ENCODE measurements at regions not wholly inside any gene's neighbourhood (a gene's known extent, or its start where the extent isn't known, plus 50 kb on each side); places are given as distances from the start of the nearest gene placed in this dataset.

- WGBS, 3 donors = 75 to 78% (median 78%) methylated on average over 5 of the region's 5 CpGs
- H3K36me3 ChIP-seq (ENCODE audit: insufficient read depth in 1 of 2, low read depth in 1 of 2) = no peaks in the 10 kb centered on the region
- H3K27ac ChIP-seq = no peak overlapping the region
- H3K9me3 ChIP-seq = no peaks in the 10 kb centered on the region
- no peak for TF ChIP-seq CTCF (IDR thresholded peaks at IDR 0.05)
- ATAC-seq (no peak), DNase-seq (no peak)
- peaks cover 0 to 2% (median 0%) of the 10 kb centered on the region in 3 donors for H3K27me3 ChIP-seq (ENCODE audit: insufficient read depth in 3 of 3, low read length in 2 of 3)
- H3K4me3 ChIP-seq = no peak overlapping the region
- H3K4me1 ChIP-seq = no peaks in the 10 kb centered on the region
- intact Hi-C loops (cut with DNase I) = no loop called here
These were observed 202.8 kb upstream of the BDNF start for GRCh38 chr11:27902981-27903624.

- Histone ChIP-seq H3K9me3 (no peaks in the 10 kb centered on the region), H3K27ac (no peak overlapping the region), H3K36me3 (ENCODE audit: insufficient read depth in 1 of 2, low read depth in 1 of 2) (no peaks in the 10 kb centered on the region), H3K4me3 (no peak overlapping the region), H3K27me3 (ENCODE audit: insufficient read depth in 3 of 3, low read length in 2 of 3) (peaks cover 0 to 2% (median 0%) of the 10 kb centered on the region in 3 donors), H3K4me1 (no peaks in the 10 kb centered on the region)
- 77 to 80% (median 77%) methylated on average over 2 of the region's 2 CpGs for WGBS, 3 donors
- TF ChIP-seq CTCF (IDR thresholded peaks at IDR 0.05) = no peak
- intact Hi-C loops (cut with DNase I) = no loop called here
- DNase-seq (no peak), ATAC-seq (no peak)
These were observed 197.9 kb upstream of the BDNF start for GRCh38 chr11:27898166-27898565.

- no peak overlapping the region for H3K4me3 ChIP-seq
- no peaks in the 10 kb centered on the region for H3K36me3 ChIP-seq (ENCODE audit: insufficient read depth in 1 of 2, low read depth in 1 of 2)
- H3K27ac ChIP-seq = no peak overlapping the region
- intact Hi-C loops (cut with DNase I) = no loop called here
- no peaks in the 10 kb centered on the region for H3K9me3 ChIP-seq
- H3K4me1 ChIP-seq = no peaks in the 10 kb centered on the region
- ATAC-seq (no peak), DNase-seq (no peak)
- TF ChIP-seq CTCF (IDR thresholded peaks at IDR 0.05) = no peak
- H3K27me3 ChIP-seq (ENCODE audit: insufficient read depth in 3 of 3, low read length in 2 of 3) = peaks cover 0 to 2% (median 0%) of the 10 kb centered on the region in 3 donors
These were observed 195.8 kb upstream of the BDNF start for GRCh38 chr11:27896096-27896495.

GRCh38 chr11:27894552-27894951, 194.3 kb upstream of the BDNF start:
- H3K27me3 ChIP-seq (ENCODE audit: insufficient read depth in 3 of 3, low read length in 2 of 3) = no peaks in the 10 kb centered on the region
- no peak for DNase-seq
- TF ChIP-seq CTCF (IDR thresholded peaks at IDR 0.05) = no peak
- no peak overlapping the region for H3K4me3 ChIP-seq
- H3K9me3 ChIP-seq = no peaks in the 10 kb centered on the region
- H3K36me3 ChIP-seq (ENCODE audit: insufficient read depth in 1 of 2, low read depth in 1 of 2) = no peaks in the 10 kb centered on the region
- 84 to 85% (median 84%) methylated on average over 4 of the region's 4 CpGs for WGBS, 3 donors
- no peaks in the 10 kb centered on the region for H3K4me1 ChIP-seq
- no peak overlapping the region for H3K27ac ChIP-seq
- intact Hi-C loops (cut with DNase I) = no loop called here
- no peak for ATAC-seq

- Histone ChIP-seq H3K27me3 (ENCODE audit: insufficient read depth in 3 of 3, low read length in 2 of 3) (no peaks in the 10 kb centered on the region), H3K27ac (no peak overlapping the region), H3K36me3 (ENCODE audit: insufficient read depth in 1 of 2, low read depth in 1 of 2) (no peaks in the 10 kb centered on the region), H3K4me1 (no peaks in the 10 kb centered on the region), H3K9me3 (no peaks in the 10 kb centered on the region), H3K4me3 (no peak overlapping the region)
- no peak for ATAC-seq
- no peak for TF ChIP-seq CTCF (IDR thresholded peaks at IDR 0.05)
- intact Hi-C loops (cut with DNase I) = no loop called here
- DNase-seq = no peak
- 35 to 50% (median 48%) methylated on average over 3 of the region's 3 CpGs for WGBS, 3 donors
These were observed 186.6 kb upstream of the BDNF start for GRCh38 chr11:27886857-27887256.

Measured in psoas muscle (tissue), 7 donors.